Ishikawa (cell line): ENCODE measurements at regions not wholly inside any gene's neighbourhood (a gene's known extent, or its start where the extent isn't known, plus 50 kb on each side); places are given as distances from the start of the nearest gene placed in this dataset.

ENCODE experiments used
- CEBPB ChIP-seq: IDR thresholded peaks from 2 replicates; pipeline ENCODE4 v1.6.1; 2012
- CREB1 ChIP-seq: IDR thresholded peaks from 2 replicates; pipeline ENCODE4 v1.6.1; 2012; ENCODE audit warnings: low read depth
- EGR1 ChIP-seq: IDR thresholded peaks from 2 replicates; pipeline ENCODE4 v1.6.1; 2012
- EP300 ChIP-seq: IDR thresholded peaks from 2 replicates; pipeline ENCODE4 v1.6.1; 2012; ENCODE audit warnings: borderline replicate concordance
- FOXM1 ChIP-seq: IDR thresholded peaks from 2 replicates; pipeline ENCODE4 v1.6.1; 2012; ENCODE audit warnings: low read depth, borderline replicate concordance
- NFIC ChIP-seq: IDR thresholded peaks from 2 replicates; pipeline ENCODE4 v1.6.1; 2012
- RAD21 ChIP-seq: IDR thresholded peaks from 2 replicates; pipeline ENCODE4 v1.6.1; 2012; ENCODE audit warnings: low read depth
- REST ChIP-seq: IDR thresholded peaks from 2 replicates; pipeline ENCODE4 v1.6.1; 2012; ENCODE audit warnings: low read depth, mild to moderate bottlenecking
- TAF1 ChIP-seq: IDR thresholded peaks from 2 replicates; pipeline ENCODE4 v1.6.1; 2012; ENCODE audit warnings: low read depth, mild to moderate bottlenecking
- TCF12 ChIP-seq: IDR thresholded peaks from 2 replicates; pipeline ENCODE4 v1.6.1; 2012; ENCODE audit warnings: low read depth
- TEAD4 ChIP-seq: IDR thresholded peaks from 2 replicates; pipeline ENCODE4 v1.6.1; 2012
- YY1 ChIP-seq: IDR thresholded peaks from 2 replicates; pipeline ENCODE4 v1.6.1; 2012; ENCODE audit warnings: low read depth
- ZBTB7A ChIP-seq: IDR thresholded peaks from 2 replicates; pipeline ENCODE4 v1.6.1; 2012; ENCODE audit warnings: low read depth
- TF ChIP-seq, protein P1 (sequence below): IDR thresholded peaks from 2 replicates; pipeline ENCODE4 v1.6.1; 2012
- TF ChIP-seq, protein P2 (sequence below): IDR thresholded peaks from 2 replicates; pipeline ENCODE4 v1.6.1; 2012

GRCh38 chr13:34523406-34523805 is 418.7 kb upstream of the NBEA start:
- TF ChIP-seq FOXM1, result no peak
- TF ChIP-seq EP300, result no peak
- no peak for TF ChIP-seq TEAD4
- TF ChIP-seq YY1, result no peak
- TF ChIP-seq TCF12, result no peak
- no peak for TF ChIP-seq CEBPB
- TF ChIP-seq, protein P1, sequence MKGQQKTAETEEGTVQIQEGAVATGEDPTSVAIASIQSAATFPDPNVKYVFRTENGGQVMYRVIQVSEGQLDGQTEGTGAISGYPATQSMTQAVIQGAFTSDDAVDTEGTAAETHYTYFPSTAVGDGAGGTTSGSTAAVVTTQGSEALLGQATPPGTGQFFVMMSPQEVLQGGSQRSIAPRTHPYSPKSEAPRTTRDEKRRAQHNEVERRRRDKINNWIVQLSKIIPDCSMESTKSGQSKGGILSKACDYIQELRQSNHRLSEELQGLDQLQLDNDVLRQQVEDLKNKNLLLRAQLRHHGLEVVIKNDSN, result no peak
- TF ChIP-seq EGR1, result no peak
- no peak for TF ChIP-seq ZBTB7A
- TF ChIP-seq, protein P2, sequence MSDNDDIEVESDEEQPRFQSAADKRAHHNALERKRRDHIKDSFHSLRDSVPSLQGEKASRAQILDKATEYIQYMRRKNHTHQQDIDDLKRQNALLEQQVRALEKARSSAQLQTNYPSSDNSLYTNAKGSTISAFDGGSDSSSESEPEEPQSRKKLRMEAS, result no peak
- TF ChIP-seq RAD21, result no peak
- TF ChIP-seq CREB1, result no peak
- TF ChIP-seq TAF1, result no peak
- no peak for TF ChIP-seq NFIC
- TF ChIP-seq REST, result no peak

- no peak for TF ChIP-seq CEBPB
- no peak for TF ChIP-seq TEAD4
- TF ChIP-seq TCF12, result no peak
- no peak for TF ChIP-seq REST
Measured at GRCh38 chr13:34533941-34534340, 408.1 kb upstream of the NBEA start.

GRCh38 chr13:34542321-34542720 is 399.7 kb upstream of the NBEA start:
- TF ChIP-seq NFIC, result no peak
- no peak for TF ChIP-seq EGR1
- TF ChIP-seq, protein P2, result no peak
- TF ChIP-seq, protein P1, result no peak
- no peak for TF ChIP-seq ZBTB7A
- TF ChIP-seq FOXM1, result no peak
- TF ChIP-seq YY1, result no peak
- TF ChIP-seq RAD21, result no peak
- no peak for TF ChIP-seq CEBPB
- no peak for TF ChIP-seq TEAD4
- TF ChIP-seq REST, result no peak
- no peak for TF ChIP-seq TAF1
- no peak for TF ChIP-seq EP300
- no peak for TF ChIP-seq TCF12
- TF ChIP-seq CREB1, result no peak

DNA sequence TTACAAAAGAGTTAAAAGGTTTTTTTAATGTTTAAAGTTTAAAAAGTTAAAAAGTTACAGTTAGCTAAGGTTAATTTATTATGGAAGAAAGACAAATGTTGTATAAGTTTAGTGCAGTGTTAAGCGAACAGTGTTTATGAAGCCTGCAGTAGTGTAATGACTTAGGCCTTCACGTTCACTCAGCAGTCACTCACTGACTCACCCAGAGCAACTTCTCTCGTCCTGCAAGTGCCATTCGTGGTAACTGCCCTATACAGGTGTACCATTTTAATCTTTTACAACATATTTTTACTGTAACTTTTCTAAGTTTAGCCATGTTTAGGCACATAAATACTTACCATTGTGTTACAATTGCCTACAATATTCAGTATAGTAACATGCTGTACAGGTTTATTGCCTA is 398.2 kb upstream of the NBEA start:
- no peak for TF ChIP-seq YY1
- TF ChIP-seq, protein P1, result no peak
- TF ChIP-seq CREB1, result no peak
- no peak for TF ChIP-seq ZBTB7A
- TF ChIP-seq NFIC, result no peak
- no peak for TF ChIP-seq FOXM1
- no peak for TF ChIP-seq CEBPB
